ENCODE measurements at regions not wholly inside any gene's neighbourhood (a gene's known extent, or its start where the extent isn't known, plus 50 kb on each side); places are given as distances from the start of the nearest gene placed in this dataset.

- Histone ChIP-seq H3K23me2 (ENCODE audit: low read depth, low read length) (no peaks in the 10 kb centered on the region), H4K5ac (ENCODE audit: insufficient read length, low read depth, low read length) (no peak overlapping the region), H3K36me3 (ENCODE audit: control insufficient read depth in 2 of 4, insufficient read depth in 4 of 4, low read length in 3 of 4) (no peaks in the 10 kb centered on the region), H3K23ac (ENCODE audit: insufficient read length) (no peak overlapping the region), H4K91ac (replicated peaks; ENCODE audit: insufficient read length, low read length) (no peak overlapping the region), H3K79me2 (ENCODE audit: control insufficient read depth in 1 of 2, insufficient read depth in 2 of 2, low read length in 2 of 2) (no peaks in the 10 kb centered on the region), H3K9me3 (ENCODE audit: insufficient read depth in 2 of 2, low read depth in 1 of 2, low read length in 1 of 2) (no peaks in the 10 kb centered on the region), H3K14ac (ENCODE audit: insufficient read length) (no peak overlapping the region), H3K27me3 (replicated peaks in 1 of 4; ENCODE audit: control insufficient read depth in 3 of 4, extremely low read depth in 1 of 4, insufficient read depth in 3 of 4, low read length in 3 of 4) (no peaks in the 10 kb centered on the region), H3K79me1 (ENCODE audit: low read depth, low read length) (no peaks in the 10 kb centered on the region), H3K56ac (replicated peaks; ENCODE audit: insufficient read length, low read depth, low read length) (no peak overlapping the region), H2BK5ac (ENCODE audit: low read depth, low read length) (no peak overlapping the region), H2BK15ac (ENCODE audit: low read length) (no peak overlapping the region), H2AFZ (ENCODE audit: low read length) (no peak overlapping the region; the same call in 1 of the 2 replicates), H4K8ac (ENCODE audit: extremely low read depth, insufficient read depth, low read length) (no peak overlapping the region), H2BK120ac (replicated peaks; ENCODE audit: low read depth, low read length) (no peak overlapping the region), H4K20me1 (replicated peaks in 1 of 2; ENCODE audit: control insufficient read depth in 1 of 2, insufficient read depth in 2 of 2, low read length in 2 of 2) (no peaks in the 10 kb centered on the region), H3K9ac (replicated peaks in 1 of 4; ENCODE audit: extremely low read depth in 1 of 4, low read depth in 3 of 4, low read length in 3 of 4) (no peak overlapping the region), H2BK20ac (ENCODE audit: low read length) (no peak overlapping the region), H3K4me2 (ENCODE audit: insufficient read depth in 1 of 2, low read depth in 2 of 2, low read length in 2 of 2) (no peak overlapping the region), H3K18ac (ENCODE audit: extremely low read depth, low read length) (no peak overlapping the region), H2BK12ac (ENCODE audit: low read depth, low read length) (no peak overlapping the region), H2AK5ac (ENCODE audit: low read depth, low read length) (no peak overlapping the region), H3K4ac (replicated peaks; ENCODE audit: insufficient read length, low read depth, low read length) (no peak overlapping the region), H3K27ac (ENCODE audit: low read depth, low read length) (no peak overlapping the region), H3K4me3 (ENCODE audit: extremely low read depth in 1 of 4, insufficient read depth in 2 of 4, low read depth in 3 of 4, low read length in 4 of 4) (no peak overlapping the region), H3K4me1 (replicated peaks in 1 of 4; ENCODE audit: control insufficient read depth in 3 of 4, insufficient read depth in 4 of 4, low read length in 3 of 4) (no peaks in the 10 kb centered on the region)
- no peak for DNase-seq (ENCODE audit: low read depth in 1 of 2, low spot score in 2 of 2)
- CTCF ChIA-PET (ENCODE audit: partially characterized antibody): no interaction called here
- POLR2A ChIA-PET (ENCODE audit: partially characterized antibody): no interaction called here
- FAIRE-seq: no peak
- TF ChIP-seq GTF2F1 (IDR thresholded peaks at IDR 0.05; ENCODE audit: borderline replicate concordance, low read depth, low read length) (no peak), EP300 (IDR thresholded peaks at IDR 0.05; ENCODE audit: borderline replicate concordance in 1 of 2, low read depth in 2 of 2, low read length in 2 of 2) (no peak), SUZ12 (IDR thresholded peaks at IDR 0.05; ENCODE audit: low read length) (no peak), CTBP2 (IDR thresholded peaks at IDR 0.05; ENCODE audit: borderline replicate concordance, insufficient read depth, insufficient read length, low read length) (no peak), CREB1 (IDR thresholded peaks at IDR 0.05) (no peak), CBX5 (IDR thresholded peaks at IDR 0.05; ENCODE audit: low read depth, low read length) (no peak), RFX5 (IDR thresholded peaks at IDR 0.05; ENCODE audit: borderline replicate concordance, low read depth, low read length) (no peak), SP4 (IDR thresholded peaks at IDR 0.05; ENCODE audit: low read length) (no peak), YY1 (IDR thresholded peaks at IDR 0.05; ENCODE audit: low read depth, low read length) (no peak), CHD2 (IDR thresholded peaks at IDR 0.05; ENCODE audit: low read length) (no peak)
These were observed 1914.1 kb upstream of the IGFBP7 start for GRCh38 chr4:59024257-59024656.
